Stimulated activated CD4-positive, alpha-beta T cell treated with anti-CD3 and anti-CD28 coated beads, Interleukin-1b, Interleukin-23, amount 100 ng/mL, for 4 hours (primary cell): ENCODE measurements at regions not wholly inside any gene's neighbourhood (a gene's known extent, or its start where the extent isn't known, plus 50 kb on each side); places are given as distances from the start of the nearest gene placed in this dataset.
"Not testable (repeated sequence)": the region's sequence is repeated elsewhere in the genome, so short reads cannot be mapped to it uniquely, and the experiment has no call there.

Experiments used
- DNase-seq, 2 donors: peaks; one replicate each; pipeline ENCODE4 v3.0.0-alpha.2; 2020; ENCODE audit warnings: low read depth in 2 of 2

DNA sequence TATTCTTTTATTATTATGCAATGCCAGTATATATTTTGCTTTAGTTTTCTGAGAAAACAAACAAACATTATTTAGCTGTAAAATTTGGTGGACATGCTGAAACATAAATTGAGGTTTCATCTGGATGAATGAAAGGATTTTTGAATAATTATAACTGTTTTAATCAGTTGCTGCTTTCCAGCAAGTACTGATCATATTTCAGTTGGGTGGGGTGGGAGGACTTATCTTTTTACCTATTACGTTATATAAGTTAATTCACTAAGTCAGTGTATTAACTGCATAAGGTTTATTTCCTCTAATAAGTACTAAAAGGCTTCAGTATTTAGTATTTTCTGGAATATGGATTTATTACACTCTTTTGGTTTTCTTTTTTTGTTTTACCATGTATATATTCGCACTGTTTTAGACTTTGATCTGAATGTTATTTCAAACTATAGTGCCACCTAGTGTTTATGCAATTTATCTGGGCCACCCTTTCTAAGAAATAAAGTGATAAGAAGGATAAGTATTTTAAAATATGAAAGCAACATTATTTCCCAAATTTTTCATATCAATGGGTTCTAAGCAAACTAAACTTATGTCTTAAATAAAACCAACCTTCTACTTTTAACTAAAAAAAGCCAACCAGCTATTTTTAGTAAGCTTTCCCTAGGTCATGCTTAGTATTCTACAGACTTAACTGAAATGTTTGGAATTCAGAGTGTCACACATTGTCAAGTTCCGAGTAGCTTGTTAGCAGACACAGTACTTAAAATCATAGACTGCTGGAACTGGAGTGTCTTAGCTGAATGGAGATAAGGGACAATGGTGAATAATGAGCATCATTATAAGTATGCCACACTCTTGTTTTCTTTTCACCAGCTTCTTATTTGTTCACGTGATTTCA, 105.4 kb upstream of the MCHR2 start:
- no peak for DNase-seq

DNA sequence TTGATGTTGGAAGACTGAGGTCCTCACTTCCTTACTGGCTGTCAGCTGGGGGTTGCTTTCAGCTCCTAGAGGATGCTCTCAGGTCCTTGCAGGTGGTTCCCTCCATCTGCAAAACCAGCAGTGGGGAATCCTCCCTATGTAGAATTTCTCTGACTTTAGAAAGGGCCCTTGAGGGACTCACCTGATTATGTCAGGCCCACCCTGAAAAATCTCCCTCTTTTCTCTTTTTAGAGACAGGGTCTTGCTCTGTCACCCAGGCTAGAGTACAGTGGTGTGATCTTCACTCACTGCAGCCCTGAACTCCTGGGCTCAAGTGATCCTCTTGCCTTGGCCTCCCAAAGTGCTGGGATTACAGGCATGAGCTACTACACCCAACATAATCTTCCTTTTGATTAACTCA, 102.9 kb upstream of the MCHR2 start:
- no peak for DNase-seq

DNA sequence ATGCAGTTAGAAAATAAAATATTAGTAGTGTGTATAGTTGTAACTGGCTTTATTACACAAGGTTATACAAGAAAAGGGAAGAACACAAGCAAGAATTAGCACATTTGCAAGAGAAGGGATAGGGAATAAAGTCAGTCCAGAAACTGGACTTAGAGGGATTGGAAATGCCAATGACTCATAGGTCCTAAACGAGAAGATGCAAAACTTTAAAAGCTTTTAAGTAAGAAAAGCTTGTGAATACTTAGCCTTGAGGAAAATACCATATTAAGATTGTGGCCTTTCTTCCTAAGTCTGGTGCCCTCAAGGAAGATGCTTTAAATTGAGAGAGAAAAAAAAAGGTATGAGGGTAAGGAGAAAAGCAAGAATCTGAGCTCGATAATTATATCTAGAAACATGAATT, 102.3 kb upstream of the MCHR2 start:
- no peak for DNase-seq

DNA sequence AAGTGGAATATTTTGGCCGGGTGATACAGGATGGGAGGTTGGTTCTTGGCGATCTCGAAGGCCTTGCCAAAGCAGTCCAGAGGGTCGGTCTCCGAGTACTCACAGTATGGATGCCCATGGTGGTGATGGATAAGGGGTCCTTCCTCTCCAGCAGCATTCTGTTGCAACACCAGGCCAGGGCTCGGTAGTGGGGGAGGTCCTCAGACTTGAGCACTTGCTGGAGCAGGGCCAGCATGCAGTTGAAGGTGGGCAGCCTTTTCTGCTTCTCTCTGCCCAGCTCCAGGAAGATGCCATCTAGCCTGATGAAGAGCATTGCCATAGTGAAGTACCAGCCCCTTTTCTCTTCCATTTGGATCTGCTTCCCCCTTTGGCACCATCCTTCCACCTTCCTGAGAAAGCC, 99.4 kb upstream of the MCHR2 start:
- DNase-seq, result no peak

DNA sequence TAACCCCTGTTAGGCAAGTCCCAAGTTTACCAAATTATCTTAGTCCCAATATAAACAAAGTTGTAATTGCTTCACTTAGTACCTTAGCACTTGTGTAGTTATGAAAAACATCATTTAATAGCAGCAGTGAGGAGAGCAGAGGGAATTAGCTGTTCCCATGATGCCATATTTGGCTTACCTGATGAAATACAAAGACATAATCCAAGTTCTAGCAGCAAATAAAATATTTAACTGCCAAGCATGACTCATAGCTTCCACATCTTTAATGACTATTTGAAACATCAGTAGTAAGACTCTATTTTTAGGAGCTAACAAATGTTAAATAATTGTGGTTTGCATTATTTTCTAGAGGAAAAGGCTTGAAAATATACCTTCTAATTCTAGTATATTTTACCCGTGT, 94.0 kb upstream of the MCHR2 start:
- no peak for DNase-seq

DNA sequence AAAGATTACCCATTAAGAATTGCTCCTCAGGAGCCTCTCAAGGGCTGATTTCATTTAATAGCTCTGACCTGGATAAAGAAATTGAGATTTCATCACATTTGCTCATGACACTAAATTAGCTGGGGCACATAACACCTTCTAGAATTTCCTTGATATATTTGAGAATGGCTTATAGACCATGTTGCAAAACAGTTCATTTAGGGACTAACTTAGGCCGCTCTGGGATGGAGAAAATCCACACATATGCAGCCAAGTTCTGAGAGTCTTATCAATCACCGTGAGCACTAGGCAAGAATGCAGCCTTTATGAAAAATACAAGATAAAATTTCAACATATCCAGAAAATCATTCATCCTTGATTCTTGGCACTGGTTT, 91.0 kb upstream of the MCHR2 start:
- no peak for DNase-seq

DNA sequence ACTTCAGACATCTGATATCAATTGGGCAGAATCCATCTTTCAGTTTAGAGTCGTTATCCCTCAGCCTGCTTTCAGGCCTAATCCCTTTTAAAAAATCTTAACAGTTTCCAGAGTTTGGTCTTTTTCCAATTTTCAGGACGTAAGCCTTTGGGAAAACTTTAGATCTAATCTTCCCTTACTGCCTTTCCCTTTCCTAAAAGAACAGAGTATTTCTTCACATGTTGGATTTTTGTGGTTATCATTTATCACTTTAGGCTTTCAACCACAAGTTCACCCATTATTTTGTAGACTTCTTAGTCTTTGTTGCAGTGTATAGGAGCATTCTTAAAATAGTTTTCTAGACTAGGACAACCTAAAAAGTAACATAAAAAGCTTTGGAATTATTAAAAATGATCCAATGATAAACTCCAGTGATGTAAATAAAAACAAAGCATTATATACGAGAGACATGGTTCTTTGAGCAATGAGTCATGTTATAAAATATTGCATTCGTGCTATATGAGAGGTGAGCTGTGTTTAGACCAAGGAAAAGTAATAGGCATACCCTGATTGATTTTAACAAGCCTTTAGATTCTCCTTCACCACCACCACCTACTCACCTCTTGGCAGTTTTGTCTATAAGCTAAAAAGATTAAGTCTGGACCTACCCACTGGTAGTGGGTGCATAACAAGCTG, 90.4 kb upstream of the MCHR2 start:
- no peak for DNase-seq

DNA sequence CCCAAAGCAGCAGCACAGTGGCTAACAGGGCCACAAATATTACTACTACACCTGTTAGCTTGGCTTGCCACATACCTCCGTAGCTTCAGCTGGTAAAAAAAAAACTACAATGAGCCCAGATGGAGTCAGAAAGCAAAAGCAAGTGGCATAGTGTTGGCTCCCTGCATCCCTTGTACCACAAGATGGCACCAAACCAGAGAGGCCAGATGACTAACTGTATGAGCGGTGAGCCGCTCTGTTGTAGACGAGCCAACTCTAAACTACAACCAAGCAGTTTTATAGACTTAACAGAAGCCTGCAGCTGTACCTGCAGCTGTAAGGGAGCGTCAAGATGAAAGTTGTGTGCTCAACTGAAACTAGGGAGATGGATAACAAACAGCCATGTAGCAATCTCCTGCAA, 84.5 kb upstream of the MCHR2 start:
- no peak for DNase-seq

DNA sequence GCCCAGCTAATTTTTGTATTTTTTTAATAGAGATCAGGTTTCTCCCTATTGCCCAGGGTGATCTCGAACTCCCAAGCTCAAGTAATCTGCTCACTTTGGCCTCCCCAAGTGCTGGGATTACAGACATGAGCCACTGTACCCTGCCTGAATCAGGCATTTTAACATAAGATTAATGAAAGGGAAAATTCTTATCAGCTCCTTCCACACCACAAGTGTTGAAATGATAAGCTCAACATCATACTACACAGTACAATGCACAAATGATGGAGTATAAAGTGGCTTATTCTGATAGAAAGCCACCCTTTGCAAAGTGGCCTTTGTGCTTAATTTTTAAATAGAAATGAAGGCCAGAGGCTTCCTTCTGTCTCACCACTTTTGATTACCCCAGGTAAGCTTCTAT, 71.3 kb upstream of the MCHR2 start:
- no peak for DNase-seq

DNA sequence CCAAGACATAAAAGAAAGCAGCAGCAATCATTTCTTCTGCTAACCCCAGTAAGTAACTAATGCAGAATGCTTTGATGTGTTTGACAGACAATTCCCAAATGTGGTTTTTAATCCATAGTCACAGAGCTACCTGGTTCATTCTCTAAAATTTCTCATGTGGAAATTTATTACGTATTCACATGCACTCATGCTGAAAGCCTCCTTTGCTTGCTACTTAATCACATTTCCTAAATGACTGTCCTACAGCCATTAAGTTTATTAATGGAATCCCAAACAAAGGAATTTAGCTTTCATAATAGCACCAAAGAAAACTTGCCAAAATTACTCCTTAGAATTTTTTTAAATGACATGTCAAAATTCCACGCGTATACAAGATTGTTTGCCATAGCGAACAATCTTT, 68.6 kb upstream of the MCHR2 start:
- DNase-seq, result no peak

DNA sequence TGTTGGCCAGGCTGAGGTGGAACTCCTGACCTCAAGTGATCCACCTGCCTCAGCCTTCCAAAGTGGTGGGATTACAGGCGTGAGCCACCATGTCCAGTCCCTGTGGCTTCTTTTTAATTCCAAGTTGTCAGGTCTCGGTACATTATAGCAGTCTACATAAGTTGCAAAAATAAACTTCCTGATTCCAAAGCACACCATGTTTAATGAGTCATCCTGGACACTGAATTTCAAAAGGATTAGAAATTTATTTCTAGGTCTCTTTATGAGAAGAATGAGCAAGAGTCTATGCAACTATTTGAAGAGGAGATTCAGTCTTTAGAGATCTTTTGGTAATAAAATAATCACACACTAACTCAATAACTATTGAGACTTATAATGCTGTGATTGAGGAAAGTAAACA, 63.9 kb upstream of the MCHR2 start:
- DNase-seq, result no peak

DNA sequence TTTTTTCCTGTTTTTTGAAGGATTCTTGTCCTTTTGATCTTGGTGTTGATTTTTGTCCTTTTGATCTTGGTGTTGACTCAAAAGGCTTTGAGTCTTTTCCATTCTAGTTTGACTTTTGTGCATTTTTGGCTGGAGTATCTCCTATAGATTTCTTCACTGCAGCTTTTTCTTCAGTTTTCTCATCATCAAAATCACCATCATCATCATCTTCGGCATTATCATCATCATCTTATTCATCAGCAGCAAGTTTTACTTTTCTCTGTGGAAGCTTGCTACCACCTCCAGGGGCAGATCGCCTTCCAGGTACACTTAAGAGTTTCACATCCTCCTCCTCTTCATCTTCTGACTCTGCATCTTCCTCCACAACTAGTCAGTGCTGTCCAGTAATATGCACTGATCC, 56.5 kb upstream of the MCHR2 start:
- DNase-seq, result no peak

DNA sequence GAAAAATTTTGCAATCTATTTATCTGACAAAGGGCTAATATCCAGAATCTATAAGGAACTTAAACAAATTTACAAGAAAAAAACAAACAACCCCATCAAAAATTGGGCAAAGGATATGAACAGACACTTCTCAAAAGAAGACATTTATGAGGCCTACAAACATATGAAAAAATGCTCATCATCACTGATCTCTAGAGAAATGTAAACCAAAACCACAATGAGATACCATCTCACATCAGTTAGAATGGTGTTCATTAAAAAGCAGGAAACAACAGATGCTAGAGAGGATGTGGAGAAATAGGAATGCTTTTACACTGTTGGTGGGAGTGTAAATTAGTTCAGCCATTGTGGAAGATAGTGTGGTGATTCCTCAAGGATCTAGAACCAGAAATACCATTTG, 49.9 kb upstream of the MCHR2 start:
- not testable (repeated sequence) for DNase-seq
